GM12878 (cell line): ENCODE measurements at regions not wholly inside any gene's neighbourhood (a gene's known extent, or its start where the extent isn't known, plus 50 kb on each side); places are given as distances from the start of the nearest gene placed in this dataset.

Experiments used
- ATAC-seq: fragments of 200-7000 bp; cut with Tn5 transposase; 3 replicates; pipeline ENCODE4 v1.9.1; 2020; ENCODE audit warnings: mild to moderate bottlenecking, moderate library complexity
- BruUV-seq: library from RNA; stranded (reverse); fragments of 400-500 nt; replicated peaks from 2 replicates; lab custom pipeline; 2021; lab: Mats Ljungman, UMichigan
- CTCF ChIA-PET: fragments of 300-600 bp; sonication (Branson Sonifier 250); formaldehyde crosslinking; extraction: SDS; loops from one replicate; lab custom pipeline; 2021; ENCODE audit warnings: inconsistent platforms; lab: Yijun Ruan, JAX
- POLR2A ChIA-PET: fragments of 350-600 bp; formaldehyde crosslinking; extraction: SDS; loops from one replicate; lab custom pipeline; 2021; ENCODE audit warnings: inconsistent platforms; lab: Charles Lee
- RAD21 ChIA-PET: fragments of 300-600 bp; sonication (Branson Sonifier 250); formaldehyde crosslinking; loops from one replicate; lab custom pipeline; 2023; ENCODE audit warnings: antibody characterized with exemption; ENCODE audit not compliant: unreplicated experiment; lab: Charles Lee
- SMC1A ChIA-PET: fragments of 300-600 bp; sonication (Branson Sonifier 250); formaldehyde crosslinking; loops from one replicate; lab custom pipeline; 2023; ENCODE audit not compliant: unreplicated experiment, uncharacterized antibody; lab: Charles Lee
- DNase-seq: peaks from one replicate; pipeline ENCODE4 v3.0.0-alpha.2; 2011; ENCODE audit warnings: low read depth, low spot score
- FAIRE-seq: peaks from 3 replicates; lab custom pipeline; 2011; peaks lifted over from hg19 to GRCh38; lab: Jason Lieb, UNC
- H2AFZ ChIP-seq: 2 replicates; pipeline ENCODE4 v1.6.0; 2011; ENCODE audit warnings: low read depth, low read length, control low read depth; ENCODE audit not compliant: control insufficient read depth
- H3K27ac ChIP-seq: 2 replicates; pipeline ENCODE4 v1.5.1; 2011; ENCODE audit warnings: control low read depth; ENCODE audit not compliant: control insufficient read depth, insufficient read depth
- H3K27me3 ChIP-seq, 2 experiments: replicated peaks in 1 of 2; 2 replicates each; pipeline versions ENCODE4 v1.6.0 to v1.6.1; 2011; ENCODE audit warnings: low read length in 1 of 2; ENCODE audit not compliant: control insufficient read depth in 2 of 2, insufficient read depth in 2 of 2
- H3K36me3 ChIP-seq, 2 experiments: 2 replicates each; pipeline ENCODE4 v1.5.1; 2011; ENCODE audit warnings: low read length in 1 of 2; ENCODE audit not compliant: control insufficient read depth in 2 of 2, insufficient read depth in 2 of 2
- H3K4me1 ChIP-seq: 2 replicates; pipeline ENCODE4 v1.6.1; 2011; ENCODE audit warnings: mild to moderate bottlenecking, low read length, moderate library complexity, mixed read lengths; ENCODE audit not compliant: control insufficient read depth, insufficient read depth
- H3K4me2 ChIP-seq: 2 replicates; pipeline ENCODE4 v1.6.0; 2011; ENCODE audit warnings: control low read depth; ENCODE audit not compliant: control insufficient read depth, insufficient read depth
- H3K4me3 ChIP-seq: fragments of 200-600 bp; sonication (generic); 2 replicates; pipeline ENCODE4 v1.5.1; 2016
- H3K79me2 ChIP-seq: 2 replicates; pipeline ENCODE4 v1.6.0; 2011; ENCODE audit warnings: low read length; ENCODE audit not compliant: control insufficient read depth, insufficient read depth
- H3K9ac ChIP-seq: 2 replicates; pipeline ENCODE4 v1.8.0; 2011; ENCODE audit warnings: low read length, control low read depth, mixed read lengths; ENCODE audit not compliant: control insufficient read depth, insufficient read depth
- H3K9me3 ChIP-seq: replicated peaks from 3 replicates; pipeline ENCODE4 v1.5.1; 2011; ENCODE audit warnings: mild to moderate bottlenecking, low read length; ENCODE audit not compliant: control insufficient read depth, insufficient read depth
- H4K20me1 ChIP-seq: 2 replicates; pipeline ENCODE4 v1.6.0; 2011; ENCODE audit not compliant: control insufficient read depth, insufficient read depth
- BCL3 ChIP-seq: IDR thresholded peaks from 2 replicates; pipeline ENCODE4 v1.6.1; 2011; ENCODE audit warnings: borderline replicate concordance, low read depth, mild to moderate bottlenecking, moderate library complexity, low read length; ENCODE audit not compliant: insufficient read depth, poor library complexity, severe bottlenecking
- ESRRA ChIP-seq: IDR thresholded peaks from 2 replicates; pipeline ENCODE4 v1.6.1; 2012; ENCODE audit warnings: mild to moderate bottlenecking, low read length, improper control_type of control experiment
- ETV6 ChIP-seq, 2 experiments: fragments of 450-650 bp in 1 of 2; IDR thresholded peaks in 1 of 2; conservative IDR thresholded peaks in 1 of 2; 2 replicates each; pipeline ENCODE4 v1.6.1; 2014; ENCODE audit warnings: antibody characterized with exemption in 1 of 2, borderline replicate concordance in 1 of 2, low read depth in 1 of 2, mild to moderate bottlenecking in 1 of 2, moderate library complexity in 1 of 2
- FOXM1 ChIP-seq: IDR thresholded peaks from 2 replicates; pipeline ENCODE4 v1.6.1; 2012; ENCODE audit warnings: low read depth, mild to moderate bottlenecking, inconsistent platforms, low read length, moderate library complexity
- MEF2B ChIP-seq: fragments of 450-650 bp; IDR thresholded peaks from 2 replicates; pipeline ENCODE4 v1.6.1; 2018; ENCODE audit warnings: mild to moderate bottlenecking, moderate library complexity; ENCODE audit not compliant: partially characterized antibody, poor library complexity, severe bottlenecking
- NFXL1 ChIP-seq: fragments of 450-650 bp; IDR thresholded peaks from 2 replicates; pipeline ENCODE4 v1.6.1; 2017; ENCODE audit warnings: antibody characterized with exemption, mild to moderate bottlenecking, borderline replicate concordance
- STAT3 ChIP-seq: IDR thresholded peaks from 2 replicates; pipeline ENCODE4 v1.6.1; 2011; ENCODE audit warnings: low read depth, low read length, improper control_type of control experiment
- YY1 ChIP-seq: IDR thresholded peaks from 2 replicates; pipeline ENCODE4 v1.6.1; 2011; ENCODE audit warnings: low read depth, mild to moderate bottlenecking, low read length
- ZNF622 ChIP-seq: fragments of 450-650 bp; IDR thresholded peaks from 2 replicates; pipeline ENCODE4 v1.6.1; 2017; ENCODE audit warnings: mild to moderate bottlenecking, inconsistent platforms
- WGBS: methylation state at CpG from one replicate; pipeline ENCODE4 v1.1.6; 2016; ENCODE audit warnings: low lambda C conversion rate; ENCODE audit not compliant: insufficient replicate concordance, insufficient coverage; ENCODE audit errors: missing lambda C conversion rate; 5-methylcytosine and 5-hydroxymethylcytosine counted together
- in situ Hi-C: fragments of 300-500 bp; cut with MboI; formaldehyde crosslinking; loops from 9 replicates; pipeline ENCODE4 v1.14.3; 2018; ENCODE audit warnings: mixed read lengths
- intact Hi-C: fragments of 100-400 bp; cut with micrococcal nuclease; formaldehyde crosslinking; loops from one replicate; pipeline ENCODE4 v1.14.2; 2022; ENCODE audit not compliant: unreplicated experiment
- TF ChIP-seq, protein P1 (sequence below): fragments of 450-650 bp; IDR thresholded peaks from 2 replicates; pipeline ENCODE4 v1.6.1; 2018; ENCODE audit warnings: borderline replicate concordance, mild to moderate bottlenecking; ENCODE audit not compliant: partially characterized antibody

DNA sequence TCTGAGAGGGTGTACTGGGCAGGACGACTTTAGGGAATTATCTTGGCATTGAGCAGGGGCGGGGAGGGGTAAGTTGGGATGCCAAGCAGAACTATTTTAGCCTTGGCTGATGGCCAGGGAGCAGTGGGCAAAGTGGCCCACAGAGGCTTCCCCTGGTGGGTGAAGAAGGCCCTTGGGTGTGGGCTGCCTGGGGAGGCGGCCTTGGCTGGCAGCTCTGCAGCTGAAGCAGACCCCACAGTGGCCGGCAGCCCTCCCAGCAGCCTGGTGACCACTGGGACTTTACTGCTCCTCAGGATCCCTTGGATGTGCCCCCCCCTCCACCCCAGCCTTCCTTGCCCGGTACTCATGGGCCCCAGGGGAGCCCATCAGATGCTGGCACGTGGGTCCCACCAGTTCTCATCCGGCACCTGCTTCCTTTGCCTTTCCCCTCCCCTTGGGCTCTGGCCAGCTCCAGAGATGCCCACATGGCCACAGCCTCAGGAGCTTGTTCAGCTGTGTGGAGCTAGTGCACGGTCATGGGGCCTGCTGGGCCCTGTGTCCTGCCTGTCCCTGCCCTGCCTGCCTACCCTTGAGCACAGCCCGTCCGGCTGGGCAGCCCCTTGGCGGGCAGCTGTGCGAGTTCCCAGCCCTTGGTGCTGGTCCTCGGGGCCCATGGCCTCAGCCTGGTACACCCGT lies 122.1 kb upstream of the HS6ST1 start:
- POLR2A ChIA-PET: no interaction called here
- Histone ChIP-seq H3K27me3 (no peaks in the 10 kb centered on the region), H3K4me2 (no peak overlapping the region), H3K27ac (no peak overlapping the region), H3K9me3 (no peaks in the 10 kb centered on the region), H3K9ac (no peak overlapping the region), H3K79me2 (no peaks in the 10 kb centered on the region), H2AFZ (no peak overlapping the region), H3K36me3 (no peaks in the 10 kb centered on the region), H4K20me1 (no peaks in the 10 kb centered on the region), H3K4me3 (no peak overlapping the region), H3K4me1 (no peaks in the 10 kb centered on the region)
- in situ Hi-C loops (no loop called here), intact Hi-C loops (no loop called here)
- RAD21 ChIA-PET: no interaction called here
- DNase-seq: no peak
- no peak for FAIRE-seq
- no peak for ATAC-seq
- no peak for TF ChIP-seq ESRRA
- TF ChIP-seq ZNF622: no peak
- TF ChIP-seq YY1: no peak
- no peak for TF ChIP-seq ETV6 (conservative IDR thresholded peaks at IDR 0.05 in 1 of 2, IDR thresholded peaks at IDR 0.05 in 1 of 2; ENCODE audit: borderline replicate concordance in 1 of 2, low read depth in 1 of 2)
- TF ChIP-seq NFXL1: no peak
- no peak for TF ChIP-seq FOXM1
- TF ChIP-seq, protein P1, sequence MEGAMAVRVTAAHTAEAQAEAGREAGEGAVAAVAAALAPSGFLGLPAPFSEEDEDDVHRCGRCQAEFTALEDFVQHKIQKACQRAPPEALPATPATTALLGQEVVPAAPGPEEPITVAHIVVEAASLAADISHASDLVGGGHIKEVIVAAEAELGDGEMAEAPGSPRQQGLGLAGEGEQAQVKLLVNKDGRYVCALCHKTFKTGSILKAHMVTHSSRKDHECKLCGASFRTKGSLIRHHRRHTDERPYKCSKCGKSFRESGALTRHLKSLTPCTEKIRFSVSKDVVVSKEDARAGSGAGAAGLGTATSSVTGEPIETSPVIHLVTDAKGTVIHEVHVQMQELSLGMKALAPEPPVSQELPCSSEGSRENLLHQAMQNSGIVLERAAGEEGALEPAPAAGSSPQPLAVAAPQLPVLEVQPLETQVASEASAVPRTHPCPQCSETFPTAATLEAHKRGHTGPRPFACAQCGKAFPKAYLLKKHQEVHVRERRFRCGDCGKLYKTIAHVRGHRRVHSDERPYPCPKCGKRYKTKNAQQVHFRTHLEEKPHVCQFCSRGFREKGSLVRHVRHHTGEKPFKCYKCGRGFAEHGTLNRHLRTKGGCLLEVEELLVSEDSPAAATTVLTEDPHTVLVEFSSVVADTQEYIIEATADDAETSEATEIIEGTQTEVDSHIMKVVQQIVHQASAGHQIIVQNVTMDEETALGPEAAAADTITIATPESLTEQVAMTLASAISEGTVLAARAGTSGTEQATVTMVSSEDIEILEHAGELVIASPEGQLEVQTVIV: no peak
- no peak for TF ChIP-seq BCL3
- TF ChIP-seq STAT3: no peak
- no peak for TF ChIP-seq MEF2B
- 31% methylated on average over 14 of the region's 14 CpGs for WGBS
- no TSS peak for BruUV-seq
- SMC1A ChIA-PET: no interaction called here
- CTCF ChIA-PET: no interaction called here
